HG02852 (cell line): ENCODE measurements at regions not wholly inside any gene's neighbourhood (a gene's known extent, or its start where the extent isn't known, plus 50 kb on each side); places are given as distances from the start of the nearest gene placed in this dataset.
"Not testable (repeated sequence)": the region's sequence is repeated elsewhere in the genome, so short reads cannot be mapped to it uniquely, and the experiment has no call there.

ENCODE experiments used
- ATAC-seq: cut with Tn5 transposase; IDR thresholded peaks from one replicate; pipeline ENCODE4 v1.9.1; 2021; ENCODE audit warnings: mild to moderate bottlenecking, moderate library complexity; ENCODE audit not compliant: unreplicated experiment

- ATAC-seq = no peak
These were observed 160.2 kb downstream of the ADSS2 start for GRCh38 chr1:244291236-244292201.

- no peak for ATAC-seq
These were observed 157.0 kb downstream of the ADSS2 start for GRCh38 chr1:244294599-244295224.

- no peak for ATAC-seq
These were observed 155.7 kb downstream of the ADSS2 start for GRCh38 chr1:244296003-244296402.

- ATAC-seq = no peak
These were observed 155.3 kb downstream of the ADSS2 start for GRCh38 chr1:244296447-244296846.

- ATAC-seq = no peak
These were observed 154.6 kb downstream of the ADSS2 start for GRCh38 chr1:244297087-244297486.

- ATAC-seq = no peak
These were observed 154.1 kb downstream of the ADSS2 start for GRCh38 chr1:244297616-244298015.

GRCh38 chr1:244300029-244300375 lies 151.7 kb downstream of the ADSS2 start:
- not testable (repeated sequence) for ATAC-seq

- no peak for ATAC-seq
These were observed 150.0 kb downstream of the ADSS2 start for GRCh38 chr1:244301595-244302130.

- ATAC-seq = no peak
These were observed 148.7 kb downstream of the ADSS2 start for GRCh38 chr1:244302876-244303609.

- ATAC-seq = no peak
These were observed 148.1 kb downstream of the ADSS2 start for GRCh38 chr1:244303610-244303969.

- ATAC-seq = no peak
These were observed 147.6 kb downstream of the ADSS2 start for GRCh38 chr1:244304156-244304555.

- ATAC-seq = no peak
These were observed 147.1 kb downstream of the ADSS2 start for GRCh38 chr1:244304656-244305055.

GRCh38 chr1:244305776-244306341 lies 145.8 kb downstream of the ADSS2 start:
- no peak for ATAC-seq

GRCh38 chr1:244306544-244306943 lies 145.2 kb downstream of the ADSS2 start:
- no peak for ATAC-seq

GRCh38 chr1:244309191-244309590 lies 142.5 kb downstream of the ADSS2 start:
- not testable (repeated sequence) for ATAC-seq

GRCh38 chr1:244311784-244312532 lies 139.8 kb downstream of the ADSS2 start:
- ATAC-seq = no peak

- no peak for ATAC-seq
These were observed 138.4 kb downstream of the ADSS2 start for GRCh38 chr1:244313346-244313745.

GRCh38 chr1:244314921-244315559 lies 136.7 kb downstream of the ADSS2 start:
- ATAC-seq = no peak

- ATAC-seq = no peak
These were observed 135.7 kb downstream of the ADSS2 start for GRCh38 chr1:244315996-244316395.

- no peak for ATAC-seq
These were observed 135.3 kb downstream of the ADSS2 start for GRCh38 chr1:244316407-244316806.
